GM12864 (cell line): ENCODE measurements at regions not wholly inside any gene's neighbourhood (a gene's known extent, or its start where the extent isn't known, plus 50 kb on each side); places are given as distances from the start of the nearest gene placed in this dataset.

Experiments
- DNase-seq: peaks from one replicate; pipeline ENCODE4 v3.0.0-alpha.2; 2011; ENCODE audit warnings: low read depth
- H3K4me3 ChIP-seq: 2 replicates; pipeline ENCODE4 v1.5.1; 2011; ENCODE audit warnings: mild to moderate bottlenecking, low read depth, low read length, control low read depth
- TF ChIP-seq, protein P1 (sequence below): IDR thresholded peaks from 2 replicates; pipeline ENCODE4 v1.5.1; 2011; ENCODE audit warnings: low read depth, mild to moderate bottlenecking, moderate library complexity, low read length, control low read depth, inconsistent platforms; ENCODE audit errors: missing control alignments

DNA sequence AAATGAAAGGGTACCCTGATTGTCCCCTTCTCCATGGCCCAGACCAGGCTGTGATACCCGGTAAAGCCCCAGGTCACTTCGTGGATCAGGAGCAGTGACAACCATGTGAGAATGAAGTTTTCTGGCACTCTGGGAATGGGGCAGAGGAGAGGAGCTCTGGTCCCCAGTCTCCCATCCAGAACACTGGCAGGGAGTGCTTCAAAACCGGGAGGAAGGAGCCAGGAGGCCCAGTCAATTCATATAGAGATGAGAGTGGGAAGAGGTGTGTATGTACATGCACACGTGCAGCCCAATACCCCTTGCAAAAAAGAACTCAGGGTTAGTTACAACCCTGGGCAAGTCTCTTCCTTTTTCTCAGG, 101.4 kb upstream of the TLE3 start:
- no peak for DNase-seq
- TF ChIP-seq, protein P1, sequence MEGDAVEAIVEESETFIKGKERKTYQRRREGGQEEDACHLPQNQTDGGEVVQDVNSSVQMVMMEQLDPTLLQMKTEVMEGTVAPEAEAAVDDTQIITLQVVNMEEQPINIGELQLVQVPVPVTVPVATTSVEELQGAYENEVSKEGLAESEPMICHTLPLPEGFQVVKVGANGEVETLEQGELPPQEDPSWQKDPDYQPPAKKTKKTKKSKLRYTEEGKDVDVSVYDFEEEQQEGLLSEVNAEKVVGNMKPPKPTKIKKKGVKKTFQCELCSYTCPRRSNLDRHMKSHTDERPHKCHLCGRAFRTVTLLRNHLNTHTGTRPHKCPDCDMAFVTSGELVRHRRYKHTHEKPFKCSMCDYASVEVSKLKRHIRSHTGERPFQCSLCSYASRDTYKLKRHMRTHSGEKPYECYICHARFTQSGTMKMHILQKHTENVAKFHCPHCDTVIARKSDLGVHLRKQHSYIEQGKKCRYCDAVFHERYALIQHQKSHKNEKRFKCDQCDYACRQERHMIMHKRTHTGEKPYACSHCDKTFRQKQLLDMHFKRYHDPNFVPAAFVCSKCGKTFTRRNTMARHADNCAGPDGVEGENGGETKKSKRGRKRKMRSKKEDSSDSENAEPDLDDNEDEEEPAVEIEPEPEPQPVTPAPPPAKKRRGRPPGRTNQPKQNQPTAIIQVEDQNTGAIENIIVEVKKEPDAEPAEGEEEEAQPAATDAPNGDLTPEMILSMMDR = no peak
- H3K4me3 ChIP-seq = no peak overlapping the region

DNA sequence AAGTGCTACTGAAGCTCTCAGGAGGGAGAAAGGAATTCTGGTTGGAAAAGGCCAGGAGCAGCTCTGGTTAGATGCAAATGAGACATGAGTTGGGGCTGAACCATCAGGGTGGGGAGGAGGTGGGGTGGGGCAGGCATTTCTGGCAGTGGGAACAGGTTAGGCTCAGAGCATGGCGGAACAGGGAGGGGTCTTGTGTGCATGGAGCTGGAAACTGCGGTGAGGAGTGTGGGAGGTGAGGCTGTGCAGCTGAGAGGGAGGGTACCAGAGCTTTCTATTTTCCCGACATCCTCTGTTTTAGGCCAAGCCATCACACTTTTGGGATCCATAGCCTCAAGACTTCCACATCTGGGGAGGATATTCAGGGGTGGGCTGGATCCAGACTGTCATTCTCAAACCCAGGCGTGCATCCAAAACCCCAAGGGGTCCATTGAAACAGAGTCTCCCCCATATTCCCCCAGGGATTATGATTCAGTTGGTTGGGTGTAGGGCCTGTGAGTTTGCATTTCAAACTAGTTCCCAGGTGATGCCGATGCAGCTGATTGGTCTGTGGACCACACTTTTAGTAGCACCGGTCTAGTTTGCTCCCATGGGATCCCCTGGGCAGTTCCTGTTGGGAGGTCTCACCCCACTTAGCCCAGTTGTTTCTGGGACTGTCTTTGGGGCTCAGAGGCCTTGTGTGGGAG, 100.9 kb upstream of the TLE3 start:
- no peak for DNase-seq
- H3K4me3 ChIP-seq = no peak overlapping the region
- TF ChIP-seq, protein P1 = no peak

DNA sequence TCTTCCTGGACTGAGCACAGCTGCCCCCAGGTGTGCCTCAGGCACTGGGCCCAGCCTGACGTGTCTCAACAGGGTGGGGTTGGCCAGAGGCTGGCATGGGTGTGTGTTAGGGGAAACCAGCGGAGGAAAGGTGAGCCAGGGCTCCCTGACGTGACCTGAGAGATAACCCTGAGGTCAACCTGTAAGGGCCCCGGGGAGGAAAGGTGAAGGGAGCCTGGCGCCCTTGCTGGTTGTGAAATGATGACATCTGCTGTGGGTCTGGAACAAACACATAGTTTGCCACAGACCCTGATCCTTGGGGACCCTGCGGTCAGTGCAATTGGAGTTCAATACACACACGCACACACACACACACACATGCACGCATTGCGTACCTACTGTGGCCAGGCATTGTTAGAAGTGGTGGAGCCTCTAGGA, 100.2 kb upstream of the TLE3 start:
- DNase-seq = no peak
- TF ChIP-seq, protein P1 = no peak
- H3K4me3 ChIP-seq = no peak overlapping the region

DNA sequence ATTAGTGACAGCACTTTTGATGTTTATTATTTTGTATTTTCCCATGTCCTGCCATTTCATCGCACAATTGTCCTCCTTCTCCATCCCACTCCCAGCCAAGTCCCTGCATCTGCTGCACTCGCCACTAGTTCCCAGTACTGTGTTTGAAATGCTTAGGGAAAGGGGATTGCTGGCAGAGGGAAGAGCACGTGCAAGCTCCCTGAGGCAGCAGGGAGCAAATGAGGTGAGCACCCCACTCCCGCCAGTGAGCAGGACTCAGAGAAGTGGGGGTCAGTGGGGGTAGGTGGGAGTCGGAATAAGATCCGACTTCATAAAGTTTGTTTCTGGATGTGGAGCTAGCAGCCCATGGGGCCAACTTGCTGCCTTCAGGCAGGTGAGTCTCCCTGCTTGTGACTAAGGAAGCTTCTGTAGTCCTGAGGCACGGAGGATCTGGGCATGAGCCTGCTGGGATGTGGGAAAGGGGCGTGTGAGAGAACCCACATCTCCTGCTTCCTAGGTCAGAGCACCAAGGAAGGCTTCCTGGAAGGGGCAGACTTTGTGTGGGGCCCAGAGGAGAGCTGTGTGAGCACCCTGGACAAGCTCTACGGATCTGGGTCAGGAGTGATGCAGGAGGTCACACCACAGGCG, 99.7 kb upstream of the TLE3 start:
- TF ChIP-seq, protein P1 = no peak
- no peak for DNase-seq
- no peak overlapping the region for H3K4me3 ChIP-seq

DNA sequence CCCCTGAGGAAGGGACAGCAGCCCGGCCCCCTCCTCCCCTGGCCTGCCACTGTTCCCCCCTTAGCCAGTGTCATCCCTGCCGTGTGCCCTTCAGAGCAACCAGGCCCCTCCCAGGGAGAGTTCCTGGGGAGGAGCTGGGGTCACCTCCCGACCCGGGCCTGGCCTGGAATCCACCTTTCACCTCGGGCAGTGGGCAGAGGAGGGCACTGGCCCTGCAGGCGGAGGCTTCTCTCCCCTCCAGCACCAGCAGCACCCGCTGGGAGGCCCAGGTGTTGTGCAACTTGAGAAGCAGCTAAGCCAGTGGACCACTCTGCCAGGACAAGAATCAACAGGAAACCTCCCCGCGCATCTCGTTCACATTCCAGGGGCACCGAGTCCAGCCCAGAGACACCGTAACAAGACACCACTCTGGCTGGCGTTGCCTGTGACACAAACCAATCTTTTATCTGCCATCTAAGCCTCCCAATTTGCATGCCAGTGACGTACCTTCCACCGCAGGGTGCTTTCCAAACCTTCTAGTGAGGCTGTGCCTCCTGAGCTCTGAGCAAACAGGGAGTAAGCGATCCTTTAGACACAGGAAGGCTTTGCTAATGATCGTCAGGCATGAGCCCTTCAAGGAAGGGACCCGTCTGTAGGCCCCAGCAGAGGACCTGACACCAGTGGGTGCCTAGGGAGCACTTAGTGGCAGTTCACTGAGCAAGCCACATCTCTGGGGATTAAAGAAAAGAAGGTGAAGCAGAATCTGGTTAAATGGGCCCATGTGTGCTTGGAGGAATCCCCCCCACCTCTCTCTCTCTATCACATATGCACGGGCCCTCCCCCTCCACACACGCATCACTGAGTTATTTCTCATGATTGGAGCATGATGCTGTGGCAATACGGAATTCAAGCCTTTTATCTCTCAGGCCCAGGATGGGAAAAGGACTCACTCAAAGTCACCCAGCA, 98.9 kb upstream of the TLE3 start:
- peak; percentile 71 for DNase-seq
- H3K4me3 ChIP-seq = no peak overlapping the region

DNA sequence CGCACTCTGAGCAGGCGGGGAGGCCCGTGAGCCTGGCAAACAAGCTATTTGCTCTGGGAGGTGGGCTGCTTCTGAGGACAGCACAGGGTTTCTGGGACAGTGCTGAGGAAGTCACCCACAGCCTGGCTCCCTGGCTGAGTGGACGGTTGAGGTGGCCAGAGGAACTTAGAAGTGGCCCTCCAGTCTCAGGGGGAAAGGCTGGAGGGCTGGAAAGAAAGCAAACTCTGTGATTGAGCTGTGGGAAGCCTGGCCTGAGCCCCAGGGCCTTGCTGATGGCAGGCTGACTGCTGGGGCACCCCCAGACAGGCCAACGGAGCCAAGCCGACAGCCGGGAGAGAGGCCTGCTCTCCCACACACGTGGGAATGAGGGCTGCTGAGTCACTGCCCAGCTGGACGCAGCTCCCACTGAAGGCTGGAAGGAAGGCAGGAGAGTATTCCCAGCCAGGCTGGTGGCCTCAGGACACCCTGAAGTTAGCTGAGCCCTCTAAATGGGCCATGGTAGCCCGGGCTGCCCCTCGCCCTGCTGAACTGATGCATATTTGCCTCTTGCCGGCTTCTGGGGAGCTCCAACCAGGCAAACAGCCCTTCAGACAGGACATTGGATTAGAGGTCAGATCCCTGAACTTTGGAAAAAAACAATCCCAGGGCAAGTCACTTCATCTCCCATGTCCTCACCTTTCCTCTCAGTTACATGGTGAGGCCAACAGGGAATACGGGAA, 98.0 kb upstream of the TLE3 start:
- TF ChIP-seq, protein P1 = no peak
- no peak for DNase-seq
- no peak overlapping the region for H3K4me3 ChIP-seq

More for the DNA sequence above, 98.9 kb upstream of the TLE3 start:
- TF ChIP-seq, protein P1 = no peak
